Psoas muscle (tissue), 7 donors: ENCODE measurements at regions not wholly inside any gene's neighbourhood (a gene's known extent, or its start where the extent isn't known, plus 50 kb on each side); places are given as distances from the start of the nearest gene placed in this dataset.

ENCODE experiments used
- ATAC-seq, 4 donors: fragments of 200-7000 bp; cut with Tn5 transposase; one replicate each; pipeline ENCODE4 v1.9.1; 2020; ENCODE audit warnings: moderate library complexity in 3 of 4, mild to moderate bottlenecking in 2 of 4
- DNase-seq, 2 donors: peaks; one replicate each; pipeline ENCODE4 v3.0.0-alpha.2; 2020
- H3K27ac ChIP-seq: fragments of 200-600 bp; one replicate; pipeline ENCODE4 v1.8.0; 2022
- H3K27me3 ChIP-seq, 3 donors: fragments of 200-600 bp in 1 of 3; one replicate each; pipeline versions ENCODE4 v1.6.1 to v1.8.0; 2013 to 2022; ENCODE audit warnings: low read length in 2 of 3, mild to moderate bottlenecking in 2 of 3, moderate library complexity in 1 of 3; ENCODE audit not compliant: insufficient read depth in 3 of 3
- H3K36me3 ChIP-seq, 2 donors: fragments of 200-600 bp in 1 of 2; one replicate each; pipeline versions ENCODE4 v1.6.1 to v1.8.0; 2013 to 2022; ENCODE audit warnings: low read depth in 1 of 2, mild to moderate bottlenecking in 1 of 2, moderate library complexity in 1 of 2; ENCODE audit not compliant: insufficient read depth in 1 of 2
- H3K4me1 ChIP-seq: fragments of 200-600 bp; one replicate; pipeline ENCODE4 v1.8.0; 2022
- H3K4me3 ChIP-seq: fragments of 200-600 bp; one replicate; pipeline ENCODE4 v1.8.0; 2022; ENCODE audit warnings: mild to moderate bottlenecking
- H3K9me3 ChIP-seq: fragments of 200-600 bp; one replicate; pipeline ENCODE4 v1.8.0; 2022
- CTCF ChIP-seq: fragments of 200-600 bp; IDR thresholded peaks from one replicate; pipeline ENCODE4 v1.8.0; 2022; ENCODE audit warnings: antibody characterized with exemption
- WGBS, 3 donors: extraction: QIAGEN DNeasy Blood & Tissue Kit; methylation state at CpG; one replicate each; pipeline versions ENCODE4 v1.1.6 to v1.1.7; 2013; 5-methylcytosine and 5-hydroxymethylcytosine counted together
- intact Hi-C, 2 donors: fragments of 100-400 bp; cut with DNase I; formaldehyde crosslinking; loops; one replicate each; pipeline versions ENCODE4 v1.11.0 to v1.14.2; 2022
- donor health status: healthy with polysubstance abuse.
- donor health status: DM: no; HTN: no; CAD: no; lungs with moderate emphysema.
- donor health status: Bipolar disorder and iron deficiency.
- donor health status: healthy.
- donor health status: DM: yes; HTN: yes; CAD: no.
- donor health status: DM: no; HTN: no; CAD: no.
- donor health status: DM: yes; HTN: yes; CAD: no.

DNA sequence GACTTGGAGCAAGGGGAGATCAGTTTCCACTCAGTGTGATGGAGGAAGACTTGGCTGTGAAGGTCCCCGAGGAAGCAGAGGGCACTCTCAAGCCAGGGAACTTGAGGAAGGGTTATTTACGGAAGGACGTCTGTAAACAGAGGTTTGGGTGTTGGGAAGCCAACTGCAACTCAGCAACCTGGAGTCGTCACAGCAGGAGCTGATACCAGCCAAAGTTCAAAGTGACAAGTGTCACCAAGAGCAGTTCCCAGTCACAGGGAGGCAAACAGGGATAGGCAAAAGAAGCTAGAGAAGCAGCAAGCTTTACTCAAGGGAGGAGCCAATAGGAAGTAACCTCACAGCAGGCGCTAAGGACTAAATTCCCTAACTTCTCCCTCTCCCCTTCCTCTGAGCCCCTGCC is 205.5 kb downstream of the EFNB2 start:
- no peak overlapping the region for H3K27ac ChIP-seq
- no peaks in the 10 kb centered on the region for H3K36me3 ChIP-seq
- H3K9me3 ChIP-seq = no peaks in the 10 kb centered on the region
- no peak for TF ChIP-seq CTCF
- H3K4me1 ChIP-seq = no peaks in the 10 kb centered on the region
- no peak overlapping the region for H3K4me3 ChIP-seq
- intact Hi-C loops = no loop called here
- ATAC-seq (no peak), DNase-seq (no peak)
- WGBS, 3 donors = 39 to 58% (median 44%) methylated on average over 5 of the region's 5 CpGs
- H3K27me3 ChIP-seq = no peaks in the 10 kb centered on the region

DNA sequence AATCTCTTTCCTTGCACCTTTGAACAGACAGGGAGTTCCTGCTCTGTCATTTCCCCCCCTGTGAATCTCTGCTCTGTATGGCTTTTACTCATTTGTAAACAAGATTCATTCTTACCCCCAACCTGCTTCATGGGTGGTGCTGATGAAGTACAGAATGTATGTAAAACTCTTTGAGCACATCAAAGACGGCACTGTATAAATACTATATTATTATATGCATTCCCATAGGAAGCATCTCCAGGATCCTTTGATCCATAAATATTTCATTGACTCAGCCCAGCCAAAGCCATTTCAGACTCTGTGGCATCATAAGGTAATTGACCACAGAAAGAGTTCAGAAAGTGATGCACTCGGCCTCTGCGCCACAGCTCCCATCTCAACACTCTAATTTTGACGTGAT is 208.7 kb downstream of the EFNB2 start:
- intact Hi-C loops = no loop called here
- WGBS, 3 donors = 91 to 96% (median 95%) methylated on average over 4 of the region's 4 CpGs
- Histone ChIP-seq H3K27ac (no peak overlapping the region), H3K4me1 (no peaks in the 10 kb centered on the region), H3K4me3 (no peak overlapping the region), H3K36me3 (no peaks in the 10 kb centered on the region), H3K27me3 (no peaks in the 10 kb centered on the region), H3K9me3 (peaks cover 8% of the 10 kb centered on the region)
- TF ChIP-seq CTCF = no peak
- DNase-seq (no peak), ATAC-seq (no peak)

DNA sequence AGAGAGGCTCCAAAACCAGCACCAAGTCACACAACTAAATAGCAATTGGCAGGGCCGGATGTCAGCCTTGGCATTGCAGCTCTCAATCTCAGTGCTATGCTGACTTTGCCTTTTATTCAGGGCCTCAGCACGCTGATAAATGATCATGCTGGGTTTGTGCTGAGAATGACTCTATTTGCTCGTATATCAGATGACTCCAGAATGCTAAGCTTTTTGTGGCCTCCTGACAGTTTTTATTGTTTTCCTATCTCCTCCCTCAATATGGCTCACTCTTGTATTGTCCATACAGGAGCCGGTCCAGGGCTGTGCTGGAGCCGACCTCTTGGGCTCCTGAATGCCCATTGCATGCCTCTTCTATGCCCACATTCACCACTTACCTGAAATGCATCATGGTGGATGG is 211.0 kb downstream of the EFNB2 start:
- intact Hi-C loops = no loop called here
- H3K27ac ChIP-seq = no peak overlapping the region
- H3K9me3 ChIP-seq = peaks cover 8% of the 10 kb centered on the region
- no peak for TF ChIP-seq CTCF
- H3K36me3 ChIP-seq = no peaks in the 10 kb centered on the region
- no peaks in the 10 kb centered on the region for H3K27me3 ChIP-seq
- no peak for ATAC-seq
- H3K4me1 ChIP-seq = no peaks in the 10 kb centered on the region
- 80 to 91% (median 84%) methylated on average over 5 of the region's 5 CpGs for WGBS, 3 donors
- H3K4me3 ChIP-seq = no peak overlapping the region
- DNase-seq = no peak

GRCh38 chr13:106322628-106323027 is 212.8 kb downstream of the EFNB2 start:
- no peak for TF ChIP-seq CTCF
- H3K27me3 ChIP-seq = no peaks in the 10 kb centered on the region
- no peak for DNase-seq
- H3K27ac ChIP-seq = no peak overlapping the region
- H3K4me1 ChIP-seq = no peaks in the 10 kb centered on the region
- intact Hi-C loops = no loop called here
- H3K4me3 ChIP-seq = no peak overlapping the region
- ATAC-seq = no peak
- H3K36me3 ChIP-seq = no peaks in the 10 kb centered on the region
- H3K9me3 ChIP-seq = peaks cover 8% of the 10 kb centered on the region

DNA sequence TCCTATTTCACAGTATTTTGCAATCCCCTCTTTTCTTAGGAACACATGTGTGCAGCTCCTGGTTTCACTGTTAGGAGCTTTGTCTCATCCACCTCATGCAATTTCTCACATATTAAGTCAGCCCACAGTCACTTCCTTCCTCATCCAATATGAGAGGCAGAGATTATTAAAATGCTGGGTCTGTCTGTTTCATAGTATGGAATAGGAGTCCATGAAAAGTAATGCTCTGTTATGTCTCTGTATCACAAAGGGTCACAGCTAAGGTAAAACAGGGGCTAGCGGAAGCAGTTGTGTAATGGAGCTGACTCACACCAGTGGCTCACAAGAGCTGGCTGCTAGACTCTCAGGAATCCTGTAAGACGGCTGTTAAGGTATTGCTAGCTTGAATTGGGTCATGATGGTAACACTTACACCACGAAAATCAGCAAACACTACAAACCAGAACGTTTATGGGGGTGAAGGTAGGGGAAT is 216.5 kb downstream of the EFNB2 start:
- Histone ChIP-seq H3K4me1 (no peaks in the 10 kb centered on the region), H3K27me3 (no peaks in the 10 kb centered on the region), H3K36me3 (no peaks in the 10 kb centered on the region), H3K9me3 (peaks cover 8% of the 10 kb centered on the region), H3K27ac (no peak overlapping the region), H3K4me3 (no peak overlapping the region)
- 25 to 43% (median 27%) methylated on average over 4 of the region's 4 CpGs for WGBS, 3 donors
- DNase-seq (no peak), ATAC-seq (no peak)
- TF ChIP-seq CTCF = no peak
- intact Hi-C loops = no loop called here
